SK-N-SH (cell line): ENCODE measurements at regions not wholly inside any gene's neighbourhood (a gene's known extent, or its start where the extent isn't known, plus 50 kb on each side); places are given as distances from the start of the nearest gene placed in this dataset.

Experiments
- CTCF ChIA-PET: fragments of 300-600, 350-600 bp; formaldehyde crosslinking; extraction: SDS; loops from one replicate; lab custom pipeline; 2021; lab: Yijun Ruan, JAX
- POLR2A ChIA-PET: fragments of 350-600 bp; sonication (Branson Sonifier 250); formaldehyde crosslinking; extraction: SDS; loops from one replicate; lab custom pipeline; 2020; ENCODE audit warnings: antibody characterized with exemption, inconsistent platforms; lab: Yijun Ruan, JAX
- DNase-seq: peaks from one replicate; pipeline ENCODE4 v3.0.0; 2012
- H2AFZ ChIP-seq: fragments of 200-600 bp; sonication (generic); 2 replicates; pipeline ENCODE4 v1.8.1; 2016; ENCODE audit warnings: antibody characterized with exemption, mild to moderate bottlenecking, low read depth
- H3F3A ChIP-seq: fragments of 200-600 bp; sonication (generic); replicated peaks from 2 replicates; pipeline ENCODE3; 2016; ENCODE audit warnings: antibody characterized with exemption, mild to moderate bottlenecking; ENCODE audit not compliant: insufficient read depth
- H3K27ac ChIP-seq, 2 experiments: fragments of 200-500 bp in 1 of 2; fragments of 200-600 bp in 1 of 2; sonication (Bioruptor generic) in 1 of 2; sonication (generic), shearing (Covaris generic) in 1 of 2; 2 replicates each; pipeline versions ENCODE4 v1.5.1 to v1.6.1; 2014 to 2016; ENCODE audit warnings: low read depth in 2 of 2, inconsistent platforms in 1 of 2, low read length in 1 of 2, mild to moderate bottlenecking in 1 of 2, mixed read lengths in 1 of 2
- H3K27me3 ChIP-seq: fragments of 200-600 bp; sonication (generic), shearing (Covaris generic); 2 replicates; pipeline ENCODE4 v1.6.1; 2016; ENCODE audit warnings: mixed run types; ENCODE audit not compliant: insufficient read depth
- H3K36me3 ChIP-seq, 2 experiments: fragments of 200-500 bp in 1 of 2; fragments of 200-600 bp in 1 of 2; sonication (Bioruptor generic) in 1 of 2; sonication (generic) in 1 of 2; replicated peaks in 1 of 2; 2 replicates each; pipeline versions ENCODE3 to v1.5.1; 2014 to 2016; ENCODE audit warnings: low read length in 1 of 2, mild to moderate bottlenecking in 1 of 2; ENCODE audit not compliant: insufficient read depth in 2 of 2, control insufficient read depth in 1 of 2
- H3K4me1 ChIP-seq, 2 experiments: fragments of 200-500 bp in 1 of 2; fragments of 200-600 bp in 1 of 2; sonication (Bioruptor generic) in 1 of 2; sonication (generic), shearing (Covaris generic) in 1 of 2; 2 replicates each; pipeline versions ENCODE4 v1.5.1 to v1.6.1; 2014 to 2016; ENCODE audit warnings: low read depth in 1 of 2, low read length in 1 of 2, mixed run types in 1 of 2; ENCODE audit not compliant: insufficient read depth in 2 of 2, control insufficient read depth in 1 of 2
- H3K4me2 ChIP-seq: fragments of 200-600 bp; sonication (generic), shearing (Covaris generic); 2 replicates; pipeline ENCODE4 v1.6.1; 2017; ENCODE audit warnings: mixed run types
- H3K4me3 ChIP-seq, 2 experiments: fragments of 200-500 bp in 1 of 2; fragments of 200-600 bp in 1 of 2; sonication (Bioruptor generic) in 1 of 2; sonication (generic), shearing (Covaris generic) in 1 of 2; 2 replicates each; pipeline versions ENCODE4 v1.5.1 to v1.8.1; 2014 to 2016; ENCODE audit warnings: low read depth in 2 of 2, inconsistent platforms in 1 of 2, low read length in 1 of 2, mild to moderate bottlenecking in 1 of 2, mixed read lengths in 1 of 2, moderate library complexity in 1 of 2
- H3K79me2 ChIP-seq: fragments of 200-600 bp; sonication (generic); 2 replicates; pipeline ENCODE4 v1.8.1; 2017; ENCODE audit warnings: mild to moderate bottlenecking; ENCODE audit not compliant: insufficient read depth
- H3K9ac ChIP-seq: fragments of 200-600 bp; sonication (generic); 2 replicates; pipeline ENCODE4 v1.6.1; 2017; ENCODE audit warnings: mixed run types
- H3K9me2 ChIP-seq: fragments of 200-600 bp; sonication (generic); 2 replicates; pipeline ENCODE4 v1.6.1; 2017; ENCODE audit warnings: mixed run types
- H3K9me3 ChIP-seq: fragments of 200-600 bp; sonication (generic); 2 replicates; pipeline ENCODE4 v1.6.1; 2017; ENCODE audit warnings: mixed run types, mild to moderate bottlenecking, moderate library complexity
- H4K20me1 ChIP-seq: fragments of 200-600 bp; sonication (generic); 2 replicates; pipeline ENCODE4 v1.6.1; 2017; ENCODE audit warnings: mild to moderate bottlenecking, mixed run types; ENCODE audit not compliant: insufficient read depth
- CHD2 ChIP-seq: fragments of 150-350 bp; IDR thresholded peaks from 2 replicates; pipeline ENCODE4 v1.6.1; 2018; ENCODE audit warnings: low read length; ENCODE audit not compliant: partially characterized antibody
- ELF1 ChIP-seq: IDR thresholded peaks from 2 replicates; pipeline ENCODE4 v1.4.0; 2012
- EP300 ChIP-seq, 2 experiments: IDR thresholded peaks; 2 replicates each; pipeline versions ENCODE4 v1.4.0 to v1.6.1; 2012; ENCODE audit warnings: borderline replicate concordance in 1 of 2, low read depth in 1 of 2, low read length in 1 of 2
- FOSL2 ChIP-seq: IDR thresholded peaks from 2 replicates; pipeline ENCODE4 v1.4.0; 2012; ENCODE audit warnings: low read depth, mild to moderate bottlenecking, moderate library complexity, borderline replicate concordance
- FOXM1 ChIP-seq: IDR thresholded peaks from 2 replicates; pipeline ENCODE4 v1.4.0; 2012; ENCODE audit warnings: low read depth, mild to moderate bottlenecking
- GABPA ChIP-seq: IDR thresholded peaks from 2 replicates; pipeline ENCODE4 v1.4.0; 2012; ENCODE audit warnings: low read depth, mild to moderate bottlenecking
- GATA2 ChIP-seq: sonication (generic); formaldehyde crosslinking; IDR thresholded peaks from 2 replicates; pipeline ENCODE4 v1.5.0; 2020; ENCODE audit warnings: mild to moderate bottlenecking, missing genetic modification reagents
- PBX3 ChIP-seq: IDR thresholded peaks from 2 replicates; pipeline ENCODE4; 2012
- POLR2AphosphoS5 ChIP-seq: IDR thresholded peaks from 2 replicates; pipeline ENCODE4 v1.6.1; 2012; ENCODE audit warnings: low read depth, low read length
- RAD21 ChIP-seq: IDR thresholded peaks from 2 replicates; pipeline ENCODE4 v1.6.1; 2012; ENCODE audit warnings: mild to moderate bottlenecking, low read length
- RCOR1 ChIP-seq: fragments of 150-350 bp; IDR thresholded peaks from 2 replicates; pipeline ENCODE4 v1.6.1; 2017; ENCODE audit warnings: antibody characterized with exemption, low read length
- REST ChIP-seq: IDR thresholded peaks from 2 replicates; pipeline ENCODE4 v1.6.1; 2012; ENCODE audit warnings: mild to moderate bottlenecking, low read depth, low read length, moderate library complexity
- RFX5 ChIP-seq: IDR thresholded peaks from 2 replicates; pipeline ENCODE4 v1.6.1; 2012; ENCODE audit warnings: mild to moderate bottlenecking, improper control_type of control experiment, low read length
- RXRA ChIP-seq: IDR thresholded peaks from 2 replicates; pipeline ENCODE4 v1.4.0; 2012; ENCODE audit warnings: low read depth, mild to moderate bottlenecking, borderline replicate concordance
- SIN3A ChIP-seq: IDR thresholded peaks from 2 replicates; pipeline ENCODE4 v1.6.1; 2012; ENCODE audit warnings: low read depth, mild to moderate bottlenecking, low read length, moderate library complexity, borderline replicate concordance
- TEAD4 ChIP-seq: IDR thresholded peaks from 2 replicates; pipeline ENCODE4 v1.4.0; 2012; ENCODE audit warnings: mild to moderate bottlenecking, borderline replicate concordance; ENCODE audit not compliant: insufficient read depth
- YY1 ChIP-seq: IDR thresholded peaks from 2 replicates; pipeline ENCODE4 v1.4.0; 2012; ENCODE audit warnings: low read depth, mild to moderate bottlenecking

- no peaks in the 10 kb centered on the region for H3F3A ChIP-seq
- H3K9me3 ChIP-seq, result no peaks in the 10 kb centered on the region
- H3K36me3 ChIP-seq, result no peaks in the 10 kb centered on the region
- no peak overlapping the region for H3K27ac ChIP-seq
- H3K4me3 ChIP-seq, result no peak overlapping the region
- no peaks in the 10 kb centered on the region for H3K9me2 ChIP-seq
- ChIA-PET CTCF (no interaction called here), POLR2A (no interaction called here)
- no peak overlapping the region for H3K4me2 ChIP-seq
- no peak overlapping the region for H2AFZ ChIP-seq
- DNase-seq, result no peak
- TF ChIP-seq GATA2 (CRISPR knock-in tag), result no peak
- TF ChIP-seq CHD2, result no peak
- no peak for TF ChIP-seq YY1
- TF ChIP-seq RXRA, result no peak
- no peak for TF ChIP-seq RFX5
- no peak for TF ChIP-seq FOSL2
- TF ChIP-seq EP300 (IDR thresholded peaks at IDR 0.05; ENCODE audit: borderline replicate concordance in 1 of 2, low read depth in 1 of 2, low read length in 1 of 2), result no peak
- no peak for TF ChIP-seq SIN3A
- TF ChIP-seq RCOR1, result no peak
- TF ChIP-seq PBX3, result no peak
- no peak for TF ChIP-seq POLR2AphosphoS5
- TF ChIP-seq GABPA, result no peak
- TF ChIP-seq TEAD4, result no peak
- TF ChIP-seq FOXM1, result no peak
- no peak for TF ChIP-seq RAD21
- TF ChIP-seq REST, result no peak
- no peak for TF ChIP-seq ELF1
- no peak overlapping the region for H3K9ac ChIP-seq
- no peaks in the 10 kb centered on the region for H4K20me1 ChIP-seq
- no peaks in the 10 kb centered on the region for H3K4me1 ChIP-seq
- no peaks in the 10 kb centered on the region; the same call in 1 of the 2 replicates for H3K27me3 ChIP-seq
- no peaks in the 10 kb centered on the region for H3K79me2 ChIP-seq
Measured at GRCh38 chr4:162727766-162728165, 438.9 kb downstream of the NAF1 start.
